ENCODE measurements at regions not wholly inside any gene's neighbourhood (a gene's known extent, or its start where the extent isn't known, plus 50 kb on each side); places are given as distances from the start of the nearest gene placed in this dataset.
"Not testable (repeated sequence)": the region's sequence is repeated elsewhere in the genome, so short reads cannot be mapped to it uniquely, and the experiment has no call there.

DNA sequence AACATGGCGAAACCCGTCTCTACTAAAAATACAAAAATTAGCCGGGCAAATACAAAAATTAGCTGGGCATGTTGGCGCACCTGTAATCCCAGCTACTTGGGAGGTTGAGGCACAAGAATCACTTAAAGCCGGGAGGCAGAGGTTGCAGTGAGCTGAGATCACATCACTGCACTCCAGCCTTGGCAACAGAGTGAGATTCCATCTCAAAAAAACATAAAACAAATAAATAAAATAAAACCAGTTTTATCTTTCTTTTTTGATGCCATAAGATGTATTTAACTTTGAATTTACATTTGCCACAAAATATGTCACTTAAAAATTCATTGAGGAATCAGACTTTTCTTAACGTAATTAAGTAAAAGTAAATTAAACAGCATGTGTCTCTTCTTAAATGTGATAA is 113.3 kb upstream of the ERRFI1 start:
- DNase-seq: no peak

GRCh38 chr1:8138673-8139072 is 112.6 kb upstream of the ERRFI1 start:
- no peak for DNase-seq

DNA sequence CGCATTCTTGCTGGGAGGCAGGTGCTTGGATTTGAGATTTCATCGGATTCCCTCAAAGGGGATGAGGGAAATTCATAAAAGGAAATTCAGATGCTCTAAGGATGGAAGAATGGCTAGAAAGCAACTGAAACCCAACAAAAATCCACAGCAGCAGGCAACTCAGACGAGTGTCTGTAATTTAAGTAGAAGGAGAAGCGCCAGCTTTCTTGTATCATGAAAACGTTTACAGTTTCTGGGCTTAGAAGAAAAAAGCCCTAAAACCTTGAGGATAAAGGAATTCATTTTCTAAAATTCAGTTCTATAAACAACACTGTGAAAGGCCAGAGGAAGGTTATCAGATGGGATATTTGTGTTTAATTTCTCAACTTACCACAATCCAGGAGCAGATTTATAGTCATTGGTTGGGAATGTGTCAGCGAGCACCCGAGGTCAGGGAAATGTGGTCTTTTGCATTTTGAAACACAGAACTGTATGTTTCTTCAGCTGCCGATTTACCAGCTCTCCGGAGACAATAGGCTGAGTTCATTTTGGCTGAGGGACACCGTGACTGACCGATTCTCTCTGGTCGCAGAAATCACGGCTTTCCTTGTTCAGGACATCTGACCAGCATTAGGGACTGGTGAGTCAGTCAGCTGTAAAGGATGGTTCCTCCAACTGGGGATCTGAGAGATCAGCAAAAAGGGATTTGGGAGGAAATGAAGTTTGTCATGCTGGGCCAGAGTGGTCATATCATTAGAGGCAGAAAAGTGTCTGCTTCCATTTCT is 111.6 kb upstream of the ERRFI1 start:
- DNase-seq: no peak

DNA sequence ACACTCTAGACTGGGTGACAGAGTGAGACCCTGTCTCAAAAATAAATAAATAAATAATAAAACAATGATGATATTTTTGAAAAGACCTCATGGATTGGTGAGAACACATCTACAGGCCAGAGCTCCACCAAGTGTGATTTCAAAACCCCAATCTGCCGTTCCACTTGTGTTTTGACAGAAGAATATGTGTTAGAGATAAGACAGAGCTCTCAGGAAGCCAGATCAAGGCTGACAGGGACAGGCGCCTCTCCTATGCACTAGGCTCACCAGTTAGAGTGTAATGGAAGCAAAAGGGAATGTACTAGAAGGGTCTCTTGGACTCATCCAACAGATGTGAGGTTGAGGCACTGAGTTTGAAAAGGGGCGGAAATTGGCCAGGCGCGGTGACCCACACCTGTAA is 110.7 kb upstream of the ERRFI1 start:
- no peak for DNase-seq

DNA sequence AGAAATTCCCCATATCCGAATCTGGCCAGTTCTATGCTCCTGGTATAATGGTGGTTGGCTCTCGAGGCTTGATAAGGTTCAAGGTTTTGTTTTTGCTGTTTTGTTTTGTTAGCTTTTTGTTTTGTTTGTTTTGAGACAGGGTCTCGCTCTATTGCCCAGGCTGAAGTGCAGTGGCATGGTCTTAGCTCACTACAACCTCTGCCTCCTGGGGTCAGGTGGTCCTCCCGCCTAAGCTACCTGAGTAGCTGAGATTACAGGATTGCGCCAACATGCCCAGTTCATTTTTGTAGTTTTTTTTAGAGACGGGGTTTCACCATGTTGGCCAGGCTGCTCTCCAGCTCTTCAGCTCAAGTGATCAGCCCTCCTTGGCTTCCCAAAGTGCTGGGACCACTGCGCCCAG is 109.1 kb upstream of the ERRFI1 start:
- no peak for DNase-seq

- no peak for DNase-seq
Measured at GRCh38 chr1:8134546-8135235, 108.6 kb upstream of the ERRFI1 start.

GRCh38 chr1:8133657-8134430 is 107.7 kb upstream of the ERRFI1 start:
- DNase-seq: no peak

GRCh38 chr1:8133190-8133589 is 107.1 kb upstream of the ERRFI1 start:
- no peak for DNase-seq

DNA sequence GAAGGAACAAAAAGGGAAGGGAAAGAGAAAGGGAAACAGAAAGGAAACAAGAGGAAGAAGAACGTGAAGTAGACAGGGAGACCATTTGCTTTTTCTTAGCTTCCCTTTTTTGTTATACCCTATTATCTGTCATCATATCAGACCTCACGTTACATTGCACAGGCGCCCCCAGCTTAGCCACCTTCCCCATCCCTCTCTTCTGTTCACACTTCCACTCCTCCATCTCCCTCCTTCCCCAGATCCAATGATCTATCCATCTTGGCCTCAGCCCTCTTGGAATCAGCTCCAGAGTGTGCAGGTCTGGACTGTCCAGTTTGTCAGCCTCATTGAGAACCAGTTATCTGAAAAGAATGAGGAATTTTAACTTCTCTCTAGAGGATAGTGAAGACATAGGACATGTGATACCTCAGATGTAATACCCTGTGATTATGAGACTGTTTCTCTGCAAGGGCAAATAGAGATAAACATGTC is 101.1 kb upstream of the ERRFI1 start:
- DNase-seq: no peak

DNA sequence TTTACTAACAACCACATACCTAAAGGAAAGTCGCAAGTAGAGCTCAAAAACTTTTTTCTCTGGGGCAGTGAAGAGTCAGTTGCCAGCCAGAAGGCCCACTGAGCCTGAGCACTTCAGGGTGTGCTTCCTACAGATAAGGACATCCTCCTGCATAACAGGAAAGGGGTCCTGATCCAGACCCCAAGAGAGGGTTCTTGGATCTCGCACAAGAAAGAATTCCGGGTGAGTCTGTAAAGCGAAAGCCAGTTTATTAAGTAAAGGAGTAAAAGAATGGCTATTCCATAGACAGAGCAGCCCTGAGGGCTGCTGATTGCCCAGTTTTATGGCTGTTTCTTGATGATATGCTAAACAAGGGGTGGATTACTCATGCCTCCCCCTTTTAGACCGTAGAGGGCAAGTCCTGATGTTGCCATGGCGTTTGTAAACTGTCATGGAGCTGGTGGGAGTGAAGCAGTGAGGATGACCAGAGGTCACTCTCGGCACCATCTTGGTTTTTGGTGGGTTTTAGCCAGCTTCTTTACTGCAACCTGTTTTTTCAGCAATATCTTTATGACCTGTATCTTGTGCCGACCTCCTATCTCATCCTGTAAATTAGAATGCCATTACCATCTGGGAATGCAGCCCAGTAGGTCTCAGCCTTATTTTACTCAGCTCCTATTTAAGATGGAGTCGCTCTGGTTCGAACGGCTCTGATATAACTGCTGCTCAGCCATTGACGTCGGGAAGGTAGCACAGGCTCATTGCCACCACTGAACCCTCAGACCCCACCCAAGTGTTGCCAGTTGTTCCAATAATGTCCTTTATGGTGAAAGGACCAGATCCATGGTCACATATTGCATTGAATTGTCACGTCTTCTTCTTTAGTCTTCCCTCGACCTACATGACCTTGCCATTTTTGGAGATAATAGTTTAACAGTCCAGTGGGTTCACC is 96.6 kb upstream of the ERRFI1 start:
- no peak for DNase-seq

- no peak for DNase-seq
Measured at GRCh38 chr1:8122160-8122476, 96.0 kb upstream of the ERRFI1 start.

DNA sequence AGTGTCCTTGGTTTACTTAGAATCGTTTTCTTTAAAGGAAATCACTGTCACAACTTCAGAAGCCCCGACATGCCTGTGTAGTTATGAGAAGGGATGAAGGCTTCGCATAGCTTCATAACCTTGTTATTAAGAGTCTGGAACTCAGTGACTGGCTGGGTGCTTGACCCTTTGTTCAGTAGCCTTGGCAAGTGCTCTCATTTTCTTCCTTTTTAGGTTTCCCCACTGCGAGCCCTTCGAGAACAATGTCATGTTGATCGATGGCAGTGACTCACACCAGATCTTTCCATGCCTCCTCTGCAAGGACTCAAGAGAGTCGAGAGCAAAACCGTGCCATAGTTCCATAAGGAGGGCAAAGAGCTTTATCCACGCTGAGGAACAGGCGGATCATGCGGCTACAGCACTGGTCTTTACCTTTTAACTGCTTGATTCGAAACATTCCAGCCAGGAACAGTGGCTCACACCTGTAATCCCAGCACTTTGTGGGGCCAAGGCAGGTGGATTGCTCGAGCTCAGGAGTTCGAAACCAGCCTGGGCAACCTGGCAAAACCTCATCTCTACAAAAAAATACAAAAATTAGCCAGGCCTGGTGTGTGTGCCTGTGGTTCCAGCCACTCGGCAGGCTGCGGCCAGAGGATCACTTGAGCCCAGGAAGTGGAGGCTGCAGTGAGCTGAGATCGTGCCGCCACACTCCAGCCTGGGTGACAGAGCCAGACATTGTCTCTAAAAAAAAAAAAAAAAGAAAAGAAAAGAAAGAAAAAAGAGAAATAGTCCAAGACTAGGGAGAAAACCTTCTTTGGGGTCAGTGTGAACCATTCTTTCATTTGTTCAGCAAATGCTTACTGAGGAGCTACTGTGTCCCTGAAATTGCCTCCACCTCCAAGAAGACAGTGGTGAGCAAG is 95.4 kb upstream of the ERRFI1 start:
- DNase-seq: peak; percentile 19

DNA sequence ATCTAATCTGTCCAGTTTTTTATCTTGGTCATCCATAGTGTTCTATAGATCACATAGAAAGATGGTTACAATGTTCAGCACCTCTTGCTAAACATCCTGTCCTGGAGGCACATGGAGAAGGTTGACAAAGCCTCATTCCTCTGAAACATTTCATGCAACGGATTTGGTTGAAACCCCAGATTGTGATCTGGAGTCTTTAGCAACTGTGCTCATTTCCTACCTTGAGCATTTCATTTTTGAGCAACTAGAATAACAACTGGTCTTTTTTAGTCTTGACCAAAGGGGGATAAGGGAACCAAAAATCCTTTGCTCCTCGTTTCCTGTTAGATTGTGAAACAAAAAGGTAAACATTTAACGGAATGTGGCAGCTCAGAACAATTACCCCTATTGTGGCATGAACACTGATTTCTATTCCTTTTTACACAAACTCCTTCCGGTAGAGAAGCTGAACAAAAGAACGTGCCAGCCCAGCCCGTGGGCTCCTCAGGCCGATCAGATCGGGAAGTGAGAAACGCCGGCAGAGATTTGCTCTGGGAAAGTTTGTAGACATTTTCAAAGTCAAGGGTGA is 94.7 kb upstream of the ERRFI1 start:
- DNase-seq: peak; percentile 3

GRCh38 chr1:8118736-8119135 is 92.6 kb upstream of the ERRFI1 start:
- DNase-seq: not testable (repeated sequence)

- DNase-seq: no peak
Measured at GRCh38 chr1:8118031-8118451, 91.9 kb upstream of the ERRFI1 start.

DNA sequence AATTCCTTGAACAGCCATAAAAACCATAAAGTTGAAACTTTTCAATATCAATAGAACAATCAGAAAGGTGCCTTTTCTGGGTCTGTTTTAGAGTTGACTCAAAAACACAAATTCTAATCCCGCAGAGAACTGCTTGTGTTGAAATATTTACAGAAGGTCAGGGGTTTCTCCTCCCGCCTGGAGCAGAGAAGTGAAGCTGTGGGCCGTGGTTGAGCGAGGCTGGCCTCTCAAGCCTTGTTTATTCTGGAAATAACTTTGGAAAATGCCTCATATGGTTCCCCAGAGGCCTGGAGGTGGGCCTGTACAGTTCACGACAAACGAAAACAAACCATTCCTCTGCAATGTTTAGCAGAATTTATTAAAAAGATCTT is 90.8 kb upstream of the ERRFI1 start:
- DNase-seq: no peak

DNA sequence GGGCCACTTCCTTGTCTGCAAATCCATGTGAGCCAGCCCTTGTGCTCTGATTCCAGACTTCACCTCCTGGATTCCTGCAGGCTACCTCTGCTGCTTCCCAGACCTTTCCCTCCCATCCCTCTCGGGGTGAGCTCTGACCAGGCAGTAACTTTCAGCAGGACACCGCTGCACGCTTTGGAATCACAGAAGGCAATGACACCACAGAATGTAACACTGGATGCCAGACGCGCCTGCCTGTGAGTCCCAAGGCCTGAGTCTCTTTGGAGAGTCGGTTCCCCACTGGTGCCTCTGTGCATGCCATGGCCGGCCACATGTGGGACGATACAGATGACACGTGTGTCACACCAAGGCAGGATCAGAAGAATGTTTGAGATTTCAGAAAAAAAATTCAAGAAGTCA is 89.7 kb upstream of the ERRFI1 start:
- no peak for DNase-seq

- no peak for DNase-seq
Measured at GRCh38 chr1:8115031-8115768, 89.1 kb upstream of the ERRFI1 start.

DNA sequence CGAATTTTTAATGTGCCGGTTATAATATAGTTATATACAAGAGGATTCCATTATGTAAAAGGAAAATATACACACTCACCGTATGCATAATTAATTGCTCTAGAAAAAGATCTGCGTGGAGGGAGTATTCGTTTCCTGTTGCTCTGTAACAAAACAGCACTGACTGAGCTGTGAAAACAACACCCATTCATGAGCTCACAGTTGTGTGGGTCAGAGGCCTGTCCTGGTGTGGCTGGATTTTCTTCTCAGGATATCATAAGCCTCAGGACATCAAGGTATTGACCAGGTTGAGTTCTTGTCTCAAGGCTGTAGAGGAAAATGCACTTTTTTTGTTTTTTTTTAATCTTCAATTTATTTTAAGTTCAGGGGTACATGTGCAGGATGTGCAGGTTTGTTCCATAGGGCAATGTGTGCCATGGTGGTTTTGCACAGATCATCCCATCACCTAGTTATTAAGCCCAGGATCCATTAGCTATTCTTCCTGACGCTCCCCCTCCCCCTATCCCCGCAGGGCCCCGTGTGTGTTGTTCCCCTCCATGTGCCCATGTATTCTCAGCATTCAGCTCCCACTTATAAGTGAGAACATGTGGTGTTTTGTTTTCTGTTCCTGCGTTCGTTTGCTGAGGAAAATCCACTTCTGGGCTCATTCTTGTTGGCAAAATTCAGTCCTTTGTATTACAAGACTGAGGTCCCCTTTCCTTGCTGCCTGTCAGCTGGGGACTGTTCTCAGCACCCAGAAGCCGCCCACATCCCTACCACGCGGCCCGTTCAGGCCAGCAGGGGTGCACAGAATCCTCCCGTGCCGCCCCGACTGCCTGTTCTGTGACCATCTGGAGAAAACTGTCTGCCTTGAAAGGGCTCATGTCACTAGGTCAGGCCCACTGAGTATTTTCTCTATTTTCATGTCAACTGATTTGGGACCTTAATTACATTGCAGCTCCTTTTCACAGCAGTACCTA is 87.4 kb upstream of the ERRFI1 start:
- no peak for DNase-seq
